ENCODE measurements at regions not wholly inside any gene's neighbourhood (a gene's known extent, or its start where the extent isn't known, plus 50 kb on each side); places are given as distances from the start of the nearest gene placed in this dataset.

DNA sequence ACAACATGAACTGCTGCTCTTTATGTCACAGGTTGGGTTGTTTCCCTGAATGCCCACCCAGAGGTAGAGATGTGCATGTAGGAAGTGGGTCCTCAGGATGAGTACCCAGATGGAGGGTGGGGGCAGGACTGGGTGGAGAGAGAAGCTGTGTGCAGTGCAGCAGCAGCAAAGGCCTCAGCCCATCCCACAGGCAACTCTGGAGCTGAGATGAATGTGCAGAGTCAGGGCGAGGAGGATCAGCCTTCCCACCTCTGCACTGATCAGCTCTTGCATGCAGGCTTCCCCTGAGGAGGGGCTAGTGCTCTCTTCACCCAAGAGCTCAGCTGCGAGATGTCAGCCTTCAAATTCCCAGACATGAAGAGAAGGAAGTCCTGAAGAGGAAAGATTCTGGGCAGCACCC is 326.2 kb upstream of the RAB6C start:
- no peak overlapping the region for H3K27ac ChIP-seq (replicated peaks)
- TF ChIP-seq GABPA (IDR thresholded peaks at IDR 0.05; ENCODE audit: low read depth) (no peak), POLR2AphosphoS5 (IDR thresholded peaks at IDR 0.05; ENCODE audit: low read depth) (no peak), SPI1 (IDR thresholded peaks at IDR 0.05; ENCODE audit: borderline replicate concordance, low read depth) (no peak)
- TF ChIP-seq, protein P1, sequence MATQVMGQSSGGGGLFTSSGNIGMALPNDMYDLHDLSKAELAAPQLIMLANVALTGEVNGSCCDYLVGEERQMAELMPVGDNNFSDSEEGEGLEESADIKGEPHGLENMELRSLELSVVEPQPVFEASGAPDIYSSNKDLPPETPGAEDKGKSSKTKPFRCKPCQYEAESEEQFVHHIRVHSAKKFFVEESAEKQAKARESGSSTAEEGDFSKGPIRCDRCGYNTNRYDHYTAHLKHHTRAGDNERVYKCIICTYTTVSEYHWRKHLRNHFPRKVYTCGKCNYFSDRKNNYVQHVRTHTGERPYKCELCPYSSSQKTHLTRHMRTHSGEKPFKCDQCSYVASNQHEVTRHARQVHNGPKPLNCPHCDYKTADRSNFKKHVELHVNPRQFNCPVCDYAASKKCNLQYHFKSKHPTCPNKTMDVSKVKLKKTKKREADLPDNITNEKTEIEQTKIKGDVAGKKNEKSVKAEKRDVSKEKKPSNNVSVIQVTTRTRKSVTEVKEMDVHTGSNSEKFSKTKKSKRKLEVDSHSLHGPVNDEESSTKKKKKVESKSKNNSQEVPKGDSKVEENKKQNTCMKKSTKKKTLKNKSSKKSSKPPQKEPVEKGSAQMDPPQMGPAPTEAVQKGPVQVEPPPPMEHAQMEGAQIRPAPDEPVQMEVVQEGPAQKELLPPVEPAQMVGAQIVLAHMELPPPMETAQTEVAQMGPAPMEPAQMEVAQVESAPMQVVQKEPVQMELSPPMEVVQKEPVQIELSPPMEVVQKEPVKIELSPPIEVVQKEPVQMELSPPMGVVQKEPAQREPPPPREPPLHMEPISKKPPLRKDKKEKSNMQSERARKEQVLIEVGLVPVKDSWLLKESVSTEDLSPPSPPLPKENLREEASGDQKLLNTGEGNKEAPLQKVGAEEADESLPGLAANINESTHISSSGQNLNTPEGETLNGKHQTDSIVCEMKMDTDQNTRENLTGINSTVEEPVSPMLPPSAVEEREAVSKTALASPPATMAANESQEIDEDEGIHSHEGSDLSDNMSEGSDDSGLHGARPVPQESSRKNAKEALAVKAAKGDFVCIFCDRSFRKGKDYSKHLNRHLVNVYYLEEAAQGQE (IDR thresholded peaks at IDR 0.05; ENCODE audit: insufficient replicate concordance, low read depth) = no peak
- TF ChIP-seq, protein P2, sequence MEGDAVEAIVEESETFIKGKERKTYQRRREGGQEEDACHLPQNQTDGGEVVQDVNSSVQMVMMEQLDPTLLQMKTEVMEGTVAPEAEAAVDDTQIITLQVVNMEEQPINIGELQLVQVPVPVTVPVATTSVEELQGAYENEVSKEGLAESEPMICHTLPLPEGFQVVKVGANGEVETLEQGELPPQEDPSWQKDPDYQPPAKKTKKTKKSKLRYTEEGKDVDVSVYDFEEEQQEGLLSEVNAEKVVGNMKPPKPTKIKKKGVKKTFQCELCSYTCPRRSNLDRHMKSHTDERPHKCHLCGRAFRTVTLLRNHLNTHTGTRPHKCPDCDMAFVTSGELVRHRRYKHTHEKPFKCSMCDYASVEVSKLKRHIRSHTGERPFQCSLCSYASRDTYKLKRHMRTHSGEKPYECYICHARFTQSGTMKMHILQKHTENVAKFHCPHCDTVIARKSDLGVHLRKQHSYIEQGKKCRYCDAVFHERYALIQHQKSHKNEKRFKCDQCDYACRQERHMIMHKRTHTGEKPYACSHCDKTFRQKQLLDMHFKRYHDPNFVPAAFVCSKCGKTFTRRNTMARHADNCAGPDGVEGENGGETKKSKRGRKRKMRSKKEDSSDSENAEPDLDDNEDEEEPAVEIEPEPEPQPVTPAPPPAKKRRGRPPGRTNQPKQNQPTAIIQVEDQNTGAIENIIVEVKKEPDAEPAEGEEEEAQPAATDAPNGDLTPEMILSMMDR (IDR thresholded peaks at IDR 0.05; ENCODE audit: insufficient read depth, low read length) = no peak
- DNase-seq (ENCODE audit: low read depth in 1 of 2, low spot score in 1 of 2) = no peak

DNA sequence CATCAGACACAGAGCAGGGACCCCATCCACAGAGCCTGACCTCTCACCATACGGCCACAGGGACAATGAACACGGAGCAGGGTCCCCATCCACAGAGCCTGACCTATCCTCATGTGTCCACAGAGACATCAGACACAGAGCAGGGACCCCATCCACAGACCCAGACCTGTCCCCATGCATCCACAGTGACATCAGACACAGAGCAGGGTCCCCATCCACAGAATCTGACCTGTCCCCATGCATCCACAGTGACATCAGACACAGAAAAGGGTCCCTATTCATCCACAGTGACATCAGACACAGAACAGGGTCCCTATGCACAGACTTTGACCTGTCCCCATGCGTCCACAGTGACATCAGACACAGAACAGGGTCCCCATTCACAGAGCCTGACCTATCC is 325.1 kb upstream of the RAB6C start:
- Histone ChIP-seq H3K27ac (replicated peaks) (no peak overlapping the region), H3K27me3 (ENCODE audit: insufficient read depth, poor library complexity, severe bottlenecking) (no peaks in the 10 kb centered on the region), H3K4me3 (replicated peaks; ENCODE audit: insufficient read depth, low read length) (no peak overlapping the region)
- DNase-seq (ENCODE audit: low read depth in 1 of 2, low spot score in 1 of 2) = no peak
- TF ChIP-seq, protein P1 (IDR thresholded peaks at IDR 0.05; ENCODE audit: insufficient replicate concordance, low read depth) = no peak
- TF ChIP-seq POLR2AphosphoS5 (IDR thresholded peaks at IDR 0.05; ENCODE audit: low read depth) = no peak
- TF ChIP-seq, protein P2 (IDR thresholded peaks at IDR 0.05; ENCODE audit: insufficient read depth, low read length) = no peak

More for the DNA sequence above, 326.2 kb upstream of the RAB6C start:
- Histone ChIP-seq H3K27me3 (ENCODE audit: insufficient read depth, poor library complexity, severe bottlenecking) (no peaks in the 10 kb centered on the region), H3K4me3 (replicated peaks; ENCODE audit: insufficient read depth, low read length) (no peak overlapping the region)

DNA sequence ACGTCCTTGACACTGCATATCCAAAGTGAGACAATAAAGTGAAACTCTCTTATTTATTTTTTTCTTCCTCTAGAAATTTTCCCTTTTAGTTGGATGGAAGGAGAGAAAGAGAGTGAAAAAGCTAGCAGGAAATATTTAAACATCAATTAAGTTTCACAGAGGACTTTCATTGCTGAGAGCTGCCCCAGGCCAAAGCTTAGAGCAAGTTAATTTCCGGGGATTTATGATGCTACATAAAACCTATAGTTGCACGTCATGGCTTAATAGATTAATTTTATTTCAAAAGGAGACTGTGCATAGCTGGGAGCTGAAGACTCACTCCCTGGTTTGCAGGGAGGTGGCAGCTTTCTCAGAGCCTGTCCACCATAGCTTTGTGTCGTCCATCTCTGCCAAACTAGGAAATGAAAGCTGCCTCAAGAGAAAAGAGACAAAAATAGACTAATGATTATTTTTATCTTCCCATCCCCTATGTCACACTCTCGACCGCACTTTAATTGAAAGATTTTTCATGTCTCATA is 323.3 kb upstream of the RAB6C start:
- no peak for DNase-seq (ENCODE audit: low read depth in 1 of 2, low spot score in 1 of 2)
- no peak for TF ChIP-seq GABPA (IDR thresholded peaks at IDR 0.05; ENCODE audit: low read depth)
- TF ChIP-seq, protein P2 (IDR thresholded peaks at IDR 0.05; ENCODE audit: insufficient read depth, low read length) = no peak
- TF ChIP-seq, protein P1 (IDR thresholded peaks at IDR 0.05; ENCODE audit: insufficient replicate concordance, low read depth) = no peak
- TF ChIP-seq POLR2AphosphoS5 (IDR thresholded peaks at IDR 0.05; ENCODE audit: low read depth) = no peak
- no peak for TF ChIP-seq SPI1 (IDR thresholded peaks at IDR 0.05; ENCODE audit: borderline replicate concordance, low read depth)
- Histone ChIP-seq H3K27me3 (ENCODE audit: insufficient read depth, poor library complexity, severe bottlenecking) (no peaks in the 10 kb centered on the region), H3K27ac (replicated peaks) (no peak overlapping the region), H3K4me3 (replicated peaks; ENCODE audit: insufficient read depth, low read length) (no peak overlapping the region)

Measured in HL-60 (cell line).